GM13977 (cell line): ENCODE measurements at regions not wholly inside any gene's neighbourhood (a gene's known extent, or its start where the extent isn't known, plus 50 kb on each side); places are given as distances from the start of the nearest gene placed in this dataset.
"Not testable (repeated sequence)": the region's sequence is repeated elsewhere in the genome, so short reads cannot be mapped to it uniquely, and the experiment has no call there.

Experiments used
- DNase-seq: peaks from one replicate; pipeline ENCODE4 v3.0.0; 2012; ENCODE audit warnings: low spot score
- CTCF ChIP-seq: IDR thresholded peaks from 2 replicates; pipeline ENCODE4 v1.5.1; 2012; ENCODE audit warnings: mild to moderate bottlenecking, control low read depth; ENCODE audit not compliant: insufficient read depth; ENCODE audit errors: extremely low read depth, missing control alignments
- in situ Hi-C: fragments of 300-500 bp; cut with MboI; formaldehyde crosslinking; loops from one replicate; pipeline ENCODE4 v1.12.0; 2022; ENCODE audit warnings: low sequenced_read_pairs, low pct_unique_long_range_greater_than_20kb, mixed read lengths, inconsistent platforms; ENCODE audit not compliant: unreplicated experiment

- in situ Hi-C loops, DNase-seq: not testable (repeated sequence)
Observed at GRCh38 chr19:14293101-14293815, 87.3 kb upstream of the ADGRL1 start.

GRCh38 chr19:14289810-14290209, 83.8 kb upstream of the ADGRL1 start:
- DNase-seq, in situ Hi-C loops: not testable (repeated sequence)

- DNase-seq, in situ Hi-C loops: not testable (repeated sequence)
Observed at GRCh38 chr19:14287837-14288236, 81.9 kb upstream of the ADGRL1 start.

- in situ Hi-C loops, DNase-seq: not testable (repeated sequence)
Observed at GRCh38 chr19:14286594-14286993, 80.6 kb upstream of the ADGRL1 start.

GRCh38 chr19:14285726-14286125, 79.8 kb upstream of the ADGRL1 start:
- DNase-seq, in situ Hi-C loops: not testable (repeated sequence)

- peak; percentile 73 for DNase-seq
- in situ Hi-C loops = not testable (repeated sequence)
Observed at GRCh38 chr19:14283813-14284520, 78.0 kb upstream of the ADGRL1 start.

- in situ Hi-C loops, DNase-seq: not testable (repeated sequence)
Observed at GRCh38 chr19:14279270-14279669, 73.3 kb upstream of the ADGRL1 start.

- TF ChIP-seq CTCF = no peak
- in situ Hi-C loops = no loop called here
- no peak for DNase-seq
Observed at GRCh38 chr19:14277608-14278007, 71.6 kb upstream of the ADGRL1 start.

GRCh38 chr19:14275823-14276222, 69.9 kb upstream of the ADGRL1 start:
- in situ Hi-C loops = not testable (repeated sequence)

GRCh38 chr19:14272623-14273022, 66.7 kb upstream of the ADGRL1 start:
- DNase-seq = no peak
- in situ Hi-C loops = no loop called here
- no peak for TF ChIP-seq CTCF

More at GRCh38 chr19:14275823-14276222, 69.9 kb upstream of the ADGRL1 start:
- DNase-seq = not testable (repeated sequence)

GRCh38 chr19:14271840-14272239, 65.9 kb upstream of the ADGRL1 start:
- DNase-seq = no peak
- in situ Hi-C loops = no loop called here
- TF ChIP-seq CTCF = no peak

GRCh38 chr19:14270557-14270956, 64.6 kb upstream of the ADGRL1 start:
- DNase-seq, in situ Hi-C loops: not testable (repeated sequence)
